Neural cell (in vitro differentiated cells): ENCODE measurements at regions not wholly inside any gene's neighbourhood (a gene's known extent, or its start where the extent isn't known, plus 50 kb on each side); places are given as distances from the start of the nearest gene placed in this dataset.

Source experiments
- H2AFZ ChIP-seq: fragments of 200-600, 300-800 bp; sonication (generic), shearing (Covaris generic); 2 replicates; pipeline ENCODE4 v1.6.0; 2014; ENCODE audit warnings: low read depth, mild to moderate bottlenecking, antibody characterized with exemption, low read length, moderate library complexity
- H3F3A ChIP-seq: fragments of 200-600 bp; shearing (Covaris generic); 2 replicates; pipeline ENCODE4 v1.6.1; 2016; ENCODE audit warnings: mild to moderate bottlenecking, moderate library complexity, mixed read lengths, antibody characterized with exemption, low read length; ENCODE audit not compliant: insufficient read depth, poor library complexity, severe bottlenecking
- H3K27ac ChIP-seq: fragments of 200-600, 300-800 bp; sonication (generic), shearing (Covaris generic); 2 replicates; pipeline ENCODE4 v1.5.1; 2014; ENCODE audit warnings: mild to moderate bottlenecking, low read length, moderate library complexity
- H3K27me3 ChIP-seq: fragments of 300-800, 200-600 bp; sonication (generic), shearing (Covaris generic); 2 replicates; pipeline ENCODE4 v1.6.0; 2014; ENCODE audit warnings: mild to moderate bottlenecking, low read depth, low read length, moderate library complexity; ENCODE audit not compliant: insufficient read depth
- H3K36me3 ChIP-seq: fragments of 300-800, 200-600 bp; sonication (generic), shearing (Covaris generic); 2 replicates; pipeline ENCODE4 v1.5.1; 2014; ENCODE audit warnings: mild to moderate bottlenecking, antibody characterized with exemption, low read length, moderate library complexity; ENCODE audit not compliant: insufficient read depth
- H3K4me2 ChIP-seq: fragments of 300-800, 200-600 bp; sonication (generic), shearing (Covaris generic); 2 replicates; pipeline ENCODE4 v1.6.0; 2014; ENCODE audit warnings: mild to moderate bottlenecking, low read length
- H3K4me3 ChIP-seq: fragments of 300-800, 200-600 bp; sonication (generic), shearing (Covaris generic); 2 replicates; pipeline ENCODE4 v1.5.1; 2014; ENCODE audit warnings: mild to moderate bottlenecking, low read length, moderate library complexity
- H3K79me2 ChIP-seq: fragments of 200-600 bp; shearing (Covaris generic); replicated peaks from 2 replicates; pipeline ENCODE4 v1.6.0; 2014; ENCODE audit warnings: mild to moderate bottlenecking, low read length, moderate library complexity; ENCODE audit not compliant: insufficient read depth
- H3K9ac ChIP-seq: fragments of 300-800, 200-600 bp; sonication (generic), shearing (Covaris generic); 2 replicates; pipeline ENCODE4 v1.6.1; 2016; ENCODE audit warnings: mild to moderate bottlenecking, low read length, mixed read lengths
- H3K9me2 ChIP-seq: fragments of 200-600 bp; shearing (Covaris generic); 2 replicates; pipeline ENCODE4 v1.6.1; 2016; ENCODE audit warnings: mild to moderate bottlenecking, low read length, mixed read lengths; ENCODE audit not compliant: insufficient read depth
- H3K9me3 ChIP-seq: fragments of 200-600, 300-800 bp; sonication (generic), shearing (Covaris generic); 2 replicates; pipeline ENCODE4 v1.6.1; 2016; ENCODE audit warnings: mild to moderate bottlenecking, mixed run types, low read length, moderate library complexity, mixed read lengths
- H4K20me1 ChIP-seq: fragments of 200-600 bp; shearing (Covaris generic); 2 replicates; pipeline ENCODE4 v1.6.1; 2016; ENCODE audit warnings: mild to moderate bottlenecking, mixed run types; ENCODE audit not compliant: insufficient read depth
- CTCF ChIP-seq: fragments of 450-650 bp; IDR thresholded peaks from 2 replicates; pipeline ENCODE4 v1.5.1; 2014; ENCODE audit warnings: antibody characterized with exemption, mild to moderate bottlenecking, moderate library complexity; ENCODE audit not compliant: poor library complexity, severe bottlenecking
- EP300 ChIP-seq: fragments of 450-650 bp; conservative IDR thresholded peaks from 2 replicates; pipeline ENCODE4 v1.6.1; 2014; ENCODE audit warnings: antibody characterized with exemption, mild to moderate bottlenecking, moderate library complexity; ENCODE audit not compliant: poor library complexity, severe bottlenecking
- EZH2 ChIP-seq: fragments of 200-600, 300-800 bp; shearing (Covaris generic), sonication (generic); IDR thresholded peaks from 2 replicates; pipeline ENCODE4 v1.6.1; 2014; ENCODE audit warnings: antibody characterized with exemption, low read length, borderline replicate concordance, mild to moderate bottlenecking; ENCODE audit not compliant: insufficient read depth, poor library complexity, severe bottlenecking
- MXI1 ChIP-seq: fragments of 450-650 bp; conservative IDR thresholded peaks from 2 replicates; pipeline ENCODE4 v1.6.1; 2014; ENCODE audit warnings: antibody characterized with exemption, mild to moderate bottlenecking; ENCODE audit not compliant: poor library complexity, severe bottlenecking
- POLR2AphosphoS5 ChIP-seq: IDR thresholded peaks from 2 replicates; pipeline ENCODE4 v1.6.1; 2012
- RAD21 ChIP-seq: fragments of 450-650 bp; conservative IDR thresholded peaks from 2 replicates; pipeline ENCODE4 v1.6.1; 2014; ENCODE audit warnings: antibody characterized with exemption, mild to moderate bottlenecking, moderate library complexity
- SMC3 ChIP-seq: fragments of 450-650 bp; conservative IDR thresholded peaks from 2 replicates; pipeline ENCODE4 v1.6.1; 2014; ENCODE audit warnings: antibody characterized with exemption, mild to moderate bottlenecking, moderate library complexity; ENCODE audit not compliant: poor library complexity
- TAF1 ChIP-seq: IDR thresholded peaks from 2 replicates; pipeline ENCODE4 v1.6.1; 2012; ENCODE audit warnings: low read depth
- TF ChIP-seq, protein P1 (sequence below): IDR thresholded peaks from 2 replicates; pipeline ENCODE4 v1.6.1; 2012; ENCODE audit warnings: borderline replicate concordance

DNA sequence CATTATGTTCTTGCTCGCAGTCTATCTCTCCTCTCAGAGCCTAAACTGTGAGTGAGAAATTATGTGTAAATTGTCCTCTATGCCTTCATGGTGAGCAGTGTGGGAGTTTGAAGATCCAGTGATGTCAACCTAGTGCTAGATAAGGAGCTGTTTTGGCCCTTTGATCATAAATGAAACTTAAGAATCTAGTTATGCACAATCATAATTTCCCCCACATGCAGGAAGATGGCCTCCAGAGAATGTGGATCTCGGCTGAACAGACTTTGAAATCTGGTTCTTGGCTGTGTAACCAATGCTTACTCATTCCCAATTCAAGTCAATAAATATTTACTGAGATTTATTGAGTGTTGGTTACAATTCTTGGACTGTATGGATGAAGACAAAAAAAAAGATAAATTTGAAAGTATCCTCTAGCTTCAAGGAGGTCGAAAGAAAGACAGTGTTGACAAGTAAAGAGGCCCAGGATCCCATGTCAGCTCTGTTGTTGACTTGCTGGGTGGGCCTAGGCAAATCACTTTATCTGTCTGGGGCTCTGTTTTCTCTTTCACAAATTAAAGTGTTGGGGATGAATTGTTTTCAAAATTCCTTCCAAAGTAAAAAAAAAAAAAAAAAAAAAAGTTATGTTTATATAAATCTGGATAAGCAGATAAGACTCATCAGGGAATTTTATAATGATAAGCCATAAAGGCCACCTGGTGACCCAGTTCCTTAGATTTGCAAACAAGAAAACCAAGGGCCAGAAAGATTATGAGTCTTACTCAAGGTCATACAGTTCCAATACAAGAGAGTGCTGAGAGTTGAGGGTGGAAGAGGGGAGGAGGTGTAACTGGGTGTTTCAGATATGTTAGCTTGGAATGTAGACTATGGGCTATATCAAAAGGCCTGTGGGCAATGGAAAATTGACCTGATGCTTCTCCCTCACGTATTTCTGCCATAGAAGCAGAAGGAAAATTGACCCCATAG, 969.9 kb downstream of the KCNMA1 start:
- no peaks in the 10 kb centered on the region for H3K9me2 ChIP-seq
- no peaks in the 10 kb centered on the region for H3K9me3 ChIP-seq
- H3K4me2 ChIP-seq = no peak overlapping the region
- H2AFZ ChIP-seq = no peak overlapping the region
- no peak overlapping the region for H3K27ac ChIP-seq
- no peak overlapping the region for H3K9ac ChIP-seq
- H3F3A ChIP-seq = no peaks in the 10 kb centered on the region
- no peaks in the 10 kb centered on the region for H3K79me2 ChIP-seq
- H3K27me3 ChIP-seq = no peaks in the 10 kb centered on the region
- H4K20me1 ChIP-seq = no peaks in the 10 kb centered on the region
- H3K4me3 ChIP-seq = no peak overlapping the region
- no peak for TF ChIP-seq EZH2
- no peak for TF ChIP-seq MXI1
- no peak for TF ChIP-seq RAD21
- TF ChIP-seq TAF1 = no peak
- H3K36me3 ChIP-seq = no peaks in the 10 kb centered on the region

DNA sequence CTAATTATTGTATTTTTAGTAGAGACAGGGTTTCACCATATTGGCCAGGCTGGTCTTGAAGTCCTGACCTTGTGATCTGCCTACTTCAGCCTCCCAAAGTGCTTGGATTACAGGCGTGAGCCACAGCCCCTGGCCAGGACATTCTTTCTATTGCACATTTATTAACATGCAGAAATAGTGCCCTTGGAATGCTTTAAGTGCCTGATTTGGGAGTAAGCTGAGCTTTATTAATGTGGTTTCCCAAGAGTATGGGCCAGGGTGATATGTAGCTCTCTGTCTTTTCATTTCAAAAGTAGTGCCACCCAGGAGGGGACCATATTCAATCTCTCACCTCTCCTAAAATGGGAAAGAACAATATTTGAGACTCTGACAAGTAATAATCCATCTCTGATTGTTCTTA, 970.7 kb downstream of the KCNMA1 start:
- Histone ChIP-seq H2AFZ (no peak overlapping the region), H3K27ac (no peak overlapping the region), H3K27me3 (no peaks in the 10 kb centered on the region), H3F3A (no peaks in the 10 kb centered on the region), H3K9me3 (no peaks in the 10 kb centered on the region), H3K9ac (no peak overlapping the region), H3K4me2 (no peak overlapping the region), H3K9me2 (no peaks in the 10 kb centered on the region), H4K20me1 (no peaks in the 10 kb centered on the region), H3K36me3 (no peaks in the 10 kb centered on the region), H3K4me3 (no peak overlapping the region), H3K79me2 (no peaks in the 10 kb centered on the region)
- TF ChIP-seq SMC3 (no peak), CTCF (no peak), POLR2AphosphoS5 (no peak), EZH2 (no peak), RAD21 (no peak), EP300 (no peak), MXI1 (no peak), TAF1 (no peak)
- TF ChIP-seq, protein P1, sequence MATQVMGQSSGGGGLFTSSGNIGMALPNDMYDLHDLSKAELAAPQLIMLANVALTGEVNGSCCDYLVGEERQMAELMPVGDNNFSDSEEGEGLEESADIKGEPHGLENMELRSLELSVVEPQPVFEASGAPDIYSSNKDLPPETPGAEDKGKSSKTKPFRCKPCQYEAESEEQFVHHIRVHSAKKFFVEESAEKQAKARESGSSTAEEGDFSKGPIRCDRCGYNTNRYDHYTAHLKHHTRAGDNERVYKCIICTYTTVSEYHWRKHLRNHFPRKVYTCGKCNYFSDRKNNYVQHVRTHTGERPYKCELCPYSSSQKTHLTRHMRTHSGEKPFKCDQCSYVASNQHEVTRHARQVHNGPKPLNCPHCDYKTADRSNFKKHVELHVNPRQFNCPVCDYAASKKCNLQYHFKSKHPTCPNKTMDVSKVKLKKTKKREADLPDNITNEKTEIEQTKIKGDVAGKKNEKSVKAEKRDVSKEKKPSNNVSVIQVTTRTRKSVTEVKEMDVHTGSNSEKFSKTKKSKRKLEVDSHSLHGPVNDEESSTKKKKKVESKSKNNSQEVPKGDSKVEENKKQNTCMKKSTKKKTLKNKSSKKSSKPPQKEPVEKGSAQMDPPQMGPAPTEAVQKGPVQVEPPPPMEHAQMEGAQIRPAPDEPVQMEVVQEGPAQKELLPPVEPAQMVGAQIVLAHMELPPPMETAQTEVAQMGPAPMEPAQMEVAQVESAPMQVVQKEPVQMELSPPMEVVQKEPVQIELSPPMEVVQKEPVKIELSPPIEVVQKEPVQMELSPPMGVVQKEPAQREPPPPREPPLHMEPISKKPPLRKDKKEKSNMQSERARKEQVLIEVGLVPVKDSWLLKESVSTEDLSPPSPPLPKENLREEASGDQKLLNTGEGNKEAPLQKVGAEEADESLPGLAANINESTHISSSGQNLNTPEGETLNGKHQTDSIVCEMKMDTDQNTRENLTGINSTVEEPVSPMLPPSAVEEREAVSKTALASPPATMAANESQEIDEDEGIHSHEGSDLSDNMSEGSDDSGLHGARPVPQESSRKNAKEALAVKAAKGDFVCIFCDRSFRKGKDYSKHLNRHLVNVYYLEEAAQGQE = no peak
